Activated T-helper 1 cell treated with anti-CD3 and anti-CD28 coated beads, Interleukin-2, amount 50 U/mL, for 16 hours (primary cell): ENCODE measurements at regions not wholly inside any gene's neighbourhood (a gene's known extent, or its start where the extent isn't known, plus 50 kb on each side); places are given as distances from the start of the nearest gene placed in this dataset.

Experiments
- DNase-seq, 2 donors: peaks; one replicate each; pipeline ENCODE4 v3.0.0-alpha.2; 2020; ENCODE audit warnings: low read depth in 1 of 2, low spot score in 1 of 2

- no peak for DNase-seq
Observed at GRCh38 chr12:92650228-92650822, 52.5 kb upstream of the PLEKHG7 start.

- DNase-seq, result peak in 1 of 2 donors; percentile 28
Observed at GRCh38 chr12:92649511-92650227, 53.1 kb upstream of the PLEKHG7 start.

DNA sequence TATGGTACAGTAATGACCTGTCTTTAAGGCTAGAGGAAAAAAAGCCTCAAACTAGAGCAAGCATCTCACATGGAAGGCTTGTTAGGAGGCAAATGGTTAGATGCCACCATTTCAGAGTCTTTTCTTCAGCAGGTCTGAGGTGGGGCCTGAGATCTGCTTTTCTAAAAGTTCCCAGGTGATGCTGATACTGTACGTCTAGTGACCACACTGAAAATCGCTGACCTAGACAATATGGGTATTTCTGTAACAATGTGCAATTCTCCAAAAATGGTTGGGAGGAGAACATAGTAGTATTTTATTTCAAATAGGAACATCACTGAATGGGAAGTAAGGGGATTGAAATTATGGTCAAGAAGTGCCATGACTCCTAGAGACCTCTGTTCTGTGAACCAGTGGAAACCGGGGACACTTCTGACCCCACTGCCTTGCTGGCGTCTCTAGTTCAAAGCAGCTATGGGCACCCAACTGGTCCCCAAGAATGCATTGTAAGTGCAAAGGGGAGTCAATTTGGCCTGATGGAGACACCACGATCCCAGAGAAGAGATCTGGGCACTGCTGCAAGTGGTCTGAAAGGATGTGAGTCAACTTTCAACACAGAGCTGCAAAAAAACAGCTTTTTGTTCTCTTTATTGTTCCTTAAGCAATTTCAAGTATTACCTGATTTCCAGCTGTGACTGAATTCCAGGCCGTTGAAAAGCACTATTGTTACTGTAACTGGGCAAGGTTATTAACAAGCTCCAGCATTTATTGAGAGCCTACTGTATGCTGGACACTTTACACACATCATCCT lies 54.4 kb upstream of the PLEKHG7 start:
- DNase-seq, result no peak

DNA sequence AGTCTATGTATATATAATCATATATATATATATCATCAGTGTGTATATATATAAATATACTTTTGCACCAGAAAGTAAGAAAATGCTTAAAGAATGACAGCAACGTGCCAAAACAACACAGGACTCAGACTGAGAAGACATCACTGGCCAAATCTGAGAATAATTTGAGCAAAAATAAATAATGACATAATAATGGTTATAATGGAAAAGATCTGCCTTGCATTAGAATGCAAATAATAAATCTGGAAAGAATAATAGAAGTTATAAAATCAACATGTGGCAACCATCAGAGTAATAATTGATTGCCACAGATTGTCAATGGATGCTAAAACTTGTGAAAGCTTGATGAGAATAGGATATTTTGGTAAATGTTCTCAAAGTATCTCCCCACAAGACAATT lies 61.5 kb upstream of the PLEKHG7 start:
- no peak for DNase-seq

DNA sequence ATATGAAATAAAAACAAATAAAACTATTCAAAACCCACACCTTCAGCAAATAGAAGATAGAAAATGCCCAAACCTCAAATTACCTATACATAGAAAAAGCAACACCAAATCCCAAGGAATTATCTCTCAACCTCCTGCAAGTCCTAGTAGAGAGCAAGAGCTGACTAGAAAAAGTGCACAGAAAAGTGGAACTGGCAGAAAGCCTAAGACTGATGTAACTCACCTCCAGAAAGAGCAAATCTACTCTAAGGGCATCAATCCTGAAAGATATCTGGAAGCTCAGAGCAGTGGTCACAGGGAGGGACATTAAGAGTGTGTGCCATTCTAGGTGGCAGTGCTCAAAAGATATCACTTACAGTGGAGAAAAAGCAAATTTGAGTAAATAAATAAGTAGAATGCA lies 62.1 kb upstream of the PLEKHG7 start:
- no peak for DNase-seq

- no peak for DNase-seq
Observed at GRCh38 chr12:92639017-92639416, 63.8 kb upstream of the PLEKHG7 start.

DNA sequence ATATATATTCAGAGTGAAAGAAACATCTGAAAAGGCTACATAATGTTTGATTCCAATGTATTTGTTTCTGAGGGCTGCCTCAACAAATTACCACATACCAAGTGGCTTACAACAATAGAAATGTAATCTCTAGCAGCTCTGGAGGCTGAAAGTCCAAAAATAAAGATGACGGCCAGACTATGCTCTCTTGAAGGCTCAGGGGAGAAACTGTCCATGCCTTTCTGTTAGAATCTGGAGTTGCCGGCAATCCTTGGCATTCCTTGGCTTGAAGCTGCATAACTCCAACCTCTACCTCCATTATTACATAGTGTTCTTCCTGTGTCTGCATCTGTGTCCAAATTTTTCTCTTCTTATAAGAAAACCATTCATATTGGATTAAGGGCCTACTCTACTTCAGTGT lies 68.1 kb upstream of the PLEKHG7 start:
- no peak for DNase-seq

DNA sequence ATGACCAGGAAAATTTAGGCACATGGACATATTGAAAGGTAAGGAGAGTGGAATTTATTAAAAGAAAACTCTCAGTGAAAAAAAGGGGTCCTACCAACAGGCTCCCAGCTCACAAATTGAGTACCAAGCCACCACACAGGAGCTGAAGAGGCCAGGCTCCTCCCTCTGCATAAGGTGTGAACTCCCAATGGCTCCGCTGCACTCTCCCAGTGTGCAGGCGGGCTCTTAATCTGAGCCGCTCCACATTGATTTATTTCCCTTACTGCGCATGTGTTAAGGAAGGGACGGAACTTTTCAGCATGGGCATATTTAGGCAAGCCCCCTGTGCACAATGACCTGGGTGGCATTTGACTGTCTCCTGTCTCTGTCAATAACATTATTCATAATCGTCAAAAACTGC lies 68.6 kb upstream of the PLEKHG7 start:
- no peak for DNase-seq

DNA sequence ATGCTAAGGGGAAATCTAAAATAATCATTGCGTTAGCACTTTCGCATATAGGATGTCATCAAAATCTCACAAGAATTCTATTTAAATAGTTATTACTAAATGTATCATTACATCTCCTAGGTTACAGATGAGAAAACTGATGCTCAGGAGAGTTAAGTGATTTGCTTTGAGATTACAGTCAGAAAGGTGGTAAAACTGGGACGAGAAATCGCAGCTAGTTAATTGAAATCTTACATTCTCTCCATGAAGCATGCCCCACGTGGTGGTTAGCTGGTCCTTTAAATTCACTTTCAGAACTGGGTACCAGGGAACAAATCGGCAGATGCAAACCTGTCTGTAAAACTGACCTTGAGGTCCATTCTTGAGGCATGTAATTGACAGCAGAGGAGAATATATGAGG lies 71.8 kb upstream of the PLEKHG7 start:
- no peak for DNase-seq

GRCh38 chr12:92629349-92630065 lies 73.3 kb upstream of the PLEKHG7 start:
- DNase-seq, result no peak

- DNase-seq, result no peak
Observed at GRCh38 chr12:92628476-92628875, 74.3 kb upstream of the PLEKHG7 start.

- DNase-seq, result no peak
Observed at GRCh38 chr12:92627511-92627910, 75.3 kb upstream of the PLEKHG7 start.

- DNase-seq, result no peak
Observed at GRCh38 chr12:92625639-92626310, 77.0 kb upstream of the PLEKHG7 start.

DNA sequence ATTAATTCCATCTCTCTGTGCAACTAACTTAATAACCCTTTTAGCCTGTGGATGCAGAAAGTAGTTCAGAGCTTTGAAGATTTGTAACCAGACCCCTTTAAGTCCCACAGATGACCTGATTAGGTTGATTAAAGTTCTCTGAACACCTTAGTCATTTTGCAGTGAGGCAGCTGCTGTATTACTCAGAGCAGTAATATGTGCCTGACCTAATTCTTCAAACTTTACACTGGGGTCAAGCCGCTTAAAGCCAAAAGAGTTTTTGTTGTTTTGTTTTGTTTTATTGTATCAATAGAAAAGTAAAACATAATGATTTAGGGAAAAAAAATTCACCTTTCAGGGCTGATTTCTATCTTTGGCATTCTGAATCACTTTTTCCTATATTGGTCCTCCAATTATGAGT lies 78.6 kb upstream of the PLEKHG7 start:
- DNase-seq, result no peak

GRCh38 chr12:92623386-92623785 lies 79.4 kb upstream of the PLEKHG7 start:
- no peak for DNase-seq

- no peak for DNase-seq
Observed at GRCh38 chr12:92621833-92622232, 81.0 kb upstream of the PLEKHG7 start.

GRCh38 chr12:92621312-92621711 lies 81.5 kb upstream of the PLEKHG7 start:
- no peak for DNase-seq

DNA sequence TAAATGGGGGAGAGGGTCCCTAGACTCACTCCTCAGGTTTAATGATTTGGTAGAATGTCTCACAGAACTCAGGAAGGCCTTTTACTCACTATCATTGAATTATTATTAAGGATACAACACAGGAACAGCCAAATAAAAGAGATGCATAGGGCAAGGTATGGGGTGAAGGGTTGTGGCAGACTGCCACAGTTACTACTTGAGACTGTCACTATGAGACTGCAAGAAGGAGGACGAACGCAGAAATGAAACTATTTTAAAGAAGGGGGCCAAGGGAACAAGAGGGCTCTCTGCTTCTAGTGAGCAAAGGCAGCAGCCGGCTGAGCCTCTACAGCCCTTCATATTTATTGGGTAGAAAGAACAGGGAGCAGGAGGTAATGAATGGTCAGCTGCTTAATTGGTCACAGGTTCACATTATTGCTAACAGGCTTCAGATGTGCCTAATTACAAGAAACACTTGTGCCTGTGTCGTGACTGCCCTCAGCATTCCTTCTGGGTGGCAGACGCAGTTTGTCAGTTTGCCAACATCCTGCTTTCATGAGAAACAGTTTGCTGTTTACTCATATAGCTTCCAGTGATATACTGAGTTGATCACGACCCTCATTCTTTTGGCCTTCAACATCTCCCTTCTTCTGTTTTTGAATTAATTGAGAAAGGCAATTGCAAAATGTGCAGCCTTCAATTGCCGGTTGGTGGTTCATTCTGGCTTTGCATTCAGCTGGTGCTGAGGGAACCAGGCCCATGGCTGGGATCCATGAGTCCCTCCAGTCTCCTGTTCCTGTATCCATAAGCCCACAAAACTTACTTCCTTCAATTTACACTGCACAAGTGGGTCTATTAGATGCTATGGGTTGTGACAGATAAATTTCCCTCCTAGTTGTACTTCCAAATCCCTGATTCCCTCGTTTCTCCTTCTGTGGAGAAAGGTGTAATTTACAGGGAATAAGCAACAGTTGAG lies 82.8 kb upstream of the PLEKHG7 start:
- no peak for DNase-seq

DNA sequence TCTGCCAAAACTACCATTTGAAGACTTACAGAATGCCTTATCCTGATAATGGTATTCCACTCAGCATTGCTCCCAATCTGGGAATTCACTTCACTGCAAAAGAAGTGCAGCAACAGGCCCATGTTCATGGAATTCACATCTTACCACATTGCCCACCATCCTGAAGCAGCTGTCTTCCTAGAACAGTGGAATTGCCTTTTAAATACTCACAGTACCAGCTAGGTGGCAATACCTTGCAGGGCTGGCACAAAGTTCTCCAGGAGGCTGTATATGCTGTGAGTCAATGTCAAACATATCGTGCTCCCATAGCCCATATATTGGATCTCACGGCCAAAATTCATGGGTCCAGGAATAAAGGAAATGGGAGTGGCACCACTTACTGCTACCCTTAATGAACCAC lies 83.8 kb upstream of the PLEKHG7 start:
- DNase-seq, result no peak

DNA sequence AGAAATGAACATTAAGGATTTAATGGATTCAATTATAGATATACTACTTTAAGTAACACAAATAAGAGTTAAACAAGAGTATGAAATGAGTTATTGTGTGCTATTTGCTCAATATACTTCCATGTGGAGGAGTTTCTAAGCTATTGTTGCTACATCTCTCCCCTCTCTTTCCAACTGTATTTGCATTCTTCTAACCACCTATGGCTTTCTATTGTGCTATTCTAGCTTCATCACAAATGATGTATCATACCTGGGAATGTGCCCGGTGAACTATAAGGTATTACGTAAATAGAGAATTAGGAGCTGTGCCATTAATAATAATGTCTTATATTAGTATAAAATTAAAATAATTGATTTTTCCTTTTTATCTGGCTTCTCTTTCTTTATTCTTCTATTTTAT lies 87.1 kb upstream of the PLEKHG7 start:
- no peak for DNase-seq
